ENCODE measurements at regions not wholly inside any gene's neighbourhood (a gene's known extent, or its start where the extent isn't known, plus 50 kb on each side); places are given as distances from the start of the nearest gene placed in this dataset.

DNA sequence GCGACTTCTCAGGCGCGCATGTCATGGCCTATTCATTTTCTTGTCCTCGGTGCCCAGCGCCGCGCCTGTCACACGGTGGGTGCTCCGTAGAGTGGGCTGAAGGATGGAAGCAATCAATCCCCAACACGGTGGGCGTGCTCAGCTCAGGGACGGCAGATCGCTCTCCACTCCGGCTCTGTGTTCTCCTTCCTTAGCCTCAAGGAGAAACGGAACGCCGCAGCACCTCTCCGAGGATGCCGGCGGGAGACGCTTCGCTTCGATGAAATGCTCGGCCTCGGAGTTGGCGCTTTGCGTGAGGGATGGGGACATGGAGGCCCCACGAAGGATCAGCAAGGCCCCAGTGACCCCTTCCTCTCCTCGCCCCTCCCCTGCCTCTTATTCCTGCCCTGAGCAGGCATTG is 199.5 kb downstream of the C9orf50 start:
- H3K27ac ChIP-seq (ENCODE audit: low read depth in 2 of 2, low read length in 1 of 2): no peak overlapping the region
- POLR2A ChIA-PET: no interaction called here

DNA sequence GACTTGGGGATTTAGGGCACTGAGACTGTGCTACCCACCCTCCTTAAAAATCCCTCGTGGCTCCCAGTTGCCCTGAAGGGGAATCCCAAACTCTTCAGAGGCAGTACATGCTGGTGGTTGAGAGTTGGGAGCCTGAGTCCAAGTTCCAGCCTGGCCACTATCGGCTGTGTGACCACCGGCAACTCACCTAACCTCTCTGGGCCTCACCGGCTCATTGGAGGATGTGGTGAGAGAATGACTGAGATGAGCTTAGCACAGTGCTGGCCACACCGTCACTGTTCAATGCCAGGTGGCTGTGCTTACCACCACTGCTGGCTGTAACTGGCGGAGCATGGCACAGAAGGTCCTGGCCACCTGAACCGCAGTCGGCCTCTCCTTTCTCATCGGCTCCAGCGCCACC is 200.2 kb downstream of the C9orf50 start:
- Histone ChIP-seq H3K9me2 (no peaks in the 10 kb centered on the region), H3K9ac (no peak overlapping the region), H3K9me3 (no peaks in the 10 kb centered on the region), H4K20me1 (ENCODE audit: insufficient read depth) (no peaks in the 10 kb centered on the region), H3K36me3 (replicated peaks in 1 of 2; ENCODE audit: control insufficient read depth in 1 of 2, insufficient read depth in 2 of 2, low read length in 1 of 2) (no peaks in the 10 kb centered on the region), H3K79me2 (ENCODE audit: insufficient read depth) (no peaks in the 10 kb centered on the region), H3K4me3 (ENCODE audit: low read depth in 2 of 2, low read length in 1 of 2) (no peak overlapping the region), H3K27me3 (ENCODE audit: insufficient read depth) (no peaks in the 10 kb centered on the region), H3K4me2 (no peak overlapping the region), H3K27ac (ENCODE audit: low read depth in 2 of 2, low read length in 1 of 2) (no peak overlapping the region), H2AFZ (ENCODE audit: low read depth) (no peak overlapping the region), H3F3A (replicated peaks; ENCODE audit: insufficient read depth) (no peaks in the 10 kb centered on the region), H3K4me1 (ENCODE audit: control insufficient read depth in 1 of 2, insufficient read depth in 2 of 2, low read depth in 1 of 2, low read length in 1 of 2) (peaks cover 7 to 44% of the 10 kb centered on the region in 2 experiments; a peak in 3 of 4 replicates)
- TF ChIP-seq, protein P1, sequence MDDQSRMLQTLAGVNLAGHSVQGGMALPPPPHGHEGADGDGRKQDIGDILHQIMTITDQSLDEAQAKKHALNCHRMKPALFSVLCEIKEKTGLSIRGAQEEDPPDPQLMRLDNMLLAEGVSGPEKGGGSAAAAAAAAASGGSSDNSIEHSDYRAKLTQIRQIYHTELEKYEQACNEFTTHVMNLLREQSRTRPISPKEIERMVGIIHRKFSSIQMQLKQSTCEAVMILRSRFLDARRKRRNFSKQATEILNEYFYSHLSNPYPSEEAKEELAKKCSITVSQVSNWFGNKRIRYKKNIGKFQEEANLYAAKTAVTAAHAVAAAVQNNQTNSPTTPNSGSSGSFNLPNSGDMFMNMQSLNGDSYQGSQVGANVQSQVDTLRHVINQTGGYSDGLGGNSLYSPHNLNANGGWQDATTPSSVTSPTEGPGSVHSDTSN (IDR thresholded peaks at IDR 0.05): no peak
- no peak for TF ChIP-seq EZH2phosphoT487 (IDR thresholded peaks at IDR 0.05; ENCODE audit: borderline replicate concordance, low read depth)
- no peak for TF ChIP-seq EP300 (IDR thresholded peaks at IDR 0.05; ENCODE audit: borderline replicate concordance in 1 of 2, low read depth in 1 of 2, low read length in 1 of 2)
- no peak for TF ChIP-seq CHD2 (IDR thresholded peaks at IDR 0.05; ENCODE audit: low read length, partially characterized antibody)
- TF ChIP-seq TAF1 (IDR thresholded peaks at IDR 0.05; ENCODE audit: borderline replicate concordance, low read depth, low read length): no peak
- TF ChIP-seq MEF2A (IDR thresholded peaks at IDR 0.05; ENCODE audit: borderline replicate concordance, low read depth): no peak
- no peak for TF ChIP-seq RXRA (IDR thresholded peaks at IDR 0.05; ENCODE audit: borderline replicate concordance, low read depth)
- no peak for TF ChIP-seq TEAD4 (IDR thresholded peaks at IDR 0.05; ENCODE audit: borderline replicate concordance, insufficient read depth)
- TF ChIP-seq RFX5 (IDR thresholded peaks at IDR 0.05; ENCODE audit: low read length): no peak
- TF ChIP-seq NFIC (IDR thresholded peaks at IDR 0.05; ENCODE audit: borderline replicate concordance): no peak
- TF ChIP-seq, protein P2, sequence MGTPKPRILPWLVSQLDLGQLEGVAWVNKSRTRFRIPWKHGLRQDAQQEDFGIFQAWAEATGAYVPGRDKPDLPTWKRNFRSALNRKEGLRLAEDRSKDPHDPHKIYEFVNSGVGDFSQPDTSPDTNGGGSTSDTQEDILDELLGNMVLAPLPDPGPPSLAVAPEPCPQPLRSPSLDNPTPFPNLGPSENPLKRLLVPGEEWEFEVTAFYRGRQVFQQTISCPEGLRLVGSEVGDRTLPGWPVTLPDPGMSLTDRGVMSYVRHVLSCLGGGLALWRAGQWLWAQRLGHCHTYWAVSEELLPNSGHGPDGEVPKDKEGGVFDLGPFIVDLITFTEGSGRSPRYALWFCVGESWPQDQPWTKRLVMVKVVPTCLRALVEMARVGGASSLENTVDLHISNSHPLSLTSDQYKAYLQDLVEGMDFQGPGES (IDR thresholded peaks at IDR 0.05; ENCODE audit: low read depth, low read length): no peak
- TF ChIP-seq JUND (IDR thresholded peaks at IDR 0.05): no peak
- no peak for TF ChIP-seq USF1 (IDR thresholded peaks at IDR 0.05; ENCODE audit: borderline replicate concordance, low read depth)
- no peak for DNase-seq
- 89% methylated on average over 9 of the region's 10 CpGs for WGBS (ENCODE audit: low lambda C conversion rate)
- POLR2A ChIA-PET: no interaction called here
- CTCF ChIA-PET: no interaction called here

More for the DNA sequence above, 199.5 kb downstream of the C9orf50 start:
- no peaks in the 10 kb centered on the region for H3K27me3 ChIP-seq (ENCODE audit: insufficient read depth)
- no peaks in the 10 kb centered on the region for H4K20me1 ChIP-seq (ENCODE audit: insufficient read depth)
- H3K9me2 ChIP-seq: no peaks in the 10 kb centered on the region
- H3K36me3 ChIP-seq (replicated peaks in 1 of 2; ENCODE audit: control insufficient read depth in 1 of 2, insufficient read depth in 2 of 2, low read length in 1 of 2): no peaks in the 10 kb centered on the region
- TF ChIP-seq NFIC (IDR thresholded peaks at IDR 0.05; ENCODE audit: borderline replicate concordance) (no peak), USF1 (IDR thresholded peaks at IDR 0.05; ENCODE audit: borderline replicate concordance, low read depth) (no peak), FOSL2 (IDR thresholded peaks at IDR 0.05; ENCODE audit: borderline replicate concordance, low read depth) (no peak), RFX5 (IDR thresholded peaks at IDR 0.05; ENCODE audit: low read length) (no peak), GATA2 (CRISPR knock-in tag; IDR thresholded peaks at IDR 0.05) (no peak), MEF2A (IDR thresholded peaks at IDR 0.05; ENCODE audit: borderline replicate concordance, low read depth) (no peak), SMC3 (IDR thresholded peaks at IDR 0.05; ENCODE audit: low read depth, low read length) (no peak), FOXJ3 (CRISPR knock-in tag; IDR thresholded peaks at IDR 0.05) (no peak), FOXM1 (IDR thresholded peaks at IDR 0.05; ENCODE audit: low read depth) (no peak), JUND (IDR thresholded peaks at IDR 0.05) (no peak)
- TF ChIP-seq, protein P2 (IDR thresholded peaks at IDR 0.05; ENCODE audit: low read depth, low read length): no peak
- TF ChIP-seq, protein P3, sequence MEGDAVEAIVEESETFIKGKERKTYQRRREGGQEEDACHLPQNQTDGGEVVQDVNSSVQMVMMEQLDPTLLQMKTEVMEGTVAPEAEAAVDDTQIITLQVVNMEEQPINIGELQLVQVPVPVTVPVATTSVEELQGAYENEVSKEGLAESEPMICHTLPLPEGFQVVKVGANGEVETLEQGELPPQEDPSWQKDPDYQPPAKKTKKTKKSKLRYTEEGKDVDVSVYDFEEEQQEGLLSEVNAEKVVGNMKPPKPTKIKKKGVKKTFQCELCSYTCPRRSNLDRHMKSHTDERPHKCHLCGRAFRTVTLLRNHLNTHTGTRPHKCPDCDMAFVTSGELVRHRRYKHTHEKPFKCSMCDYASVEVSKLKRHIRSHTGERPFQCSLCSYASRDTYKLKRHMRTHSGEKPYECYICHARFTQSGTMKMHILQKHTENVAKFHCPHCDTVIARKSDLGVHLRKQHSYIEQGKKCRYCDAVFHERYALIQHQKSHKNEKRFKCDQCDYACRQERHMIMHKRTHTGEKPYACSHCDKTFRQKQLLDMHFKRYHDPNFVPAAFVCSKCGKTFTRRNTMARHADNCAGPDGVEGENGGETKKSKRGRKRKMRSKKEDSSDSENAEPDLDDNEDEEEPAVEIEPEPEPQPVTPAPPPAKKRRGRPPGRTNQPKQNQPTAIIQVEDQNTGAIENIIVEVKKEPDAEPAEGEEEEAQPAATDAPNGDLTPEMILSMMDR (IDR thresholded peaks at IDR 0.05): no peak
- H3K9me3 ChIP-seq: no peaks in the 10 kb centered on the region
- peaks cover 7 to 37% of the 10 kb centered on the region in 2 experiments; a peak in 3 of 4 replicates for H3K4me1 ChIP-seq (ENCODE audit: control insufficient read depth in 1 of 2, insufficient read depth in 2 of 2, low read depth in 1 of 2, low read length in 1 of 2)
- CTCF ChIA-PET: no interaction called here
- 96% methylated on average over 27 of the region's 29 CpGs for WGBS (ENCODE audit: low lambda C conversion rate)
- H3K79me2 ChIP-seq (ENCODE audit: insufficient read depth): no peaks in the 10 kb centered on the region
- H3K4me2 ChIP-seq: no peak overlapping the region
- H2AFZ ChIP-seq (ENCODE audit: low read depth): no peak overlapping the region
- H3K9ac ChIP-seq: no peak overlapping the region
- H3F3A ChIP-seq (replicated peaks; ENCODE audit: insufficient read depth): no peaks in the 10 kb centered on the region
- no peak overlapping the region for H3K4me3 ChIP-seq (ENCODE audit: low read depth in 2 of 2, low read length in 1 of 2)
- no peak for DNase-seq
